Spleen (tissue), 11 donors: ENCODE measurements at regions not wholly inside any gene's neighbourhood (a gene's known extent, or its start where the extent isn't known, plus 50 kb on each side); places are given as distances from the start of the nearest gene placed in this dataset.
"Not testable (repeated sequence)": the region's sequence is repeated elsewhere in the genome, so short reads cannot be mapped to it uniquely, and the experiment has no call there.

ENCODE experiments used
- DNase-seq: peaks from one replicate; pipeline ENCODE4 v3.0.0-alpha.2; 2020
- H3K27ac ChIP-seq, 8 donors: fragments of 200-600 bp; sonication (generic) in 7 of 8; 1 replicate in 4 of 8; 2 replicates in 4 of 8; pipeline versions ENCODE4 v1.5.0 to v1.8.0; 2016 to 2021; ENCODE audit warnings: inconsistent platforms in 4 of 8, mild to moderate bottlenecking in 4 of 8, moderate library complexity in 1 of 8
- H3K27me3 ChIP-seq, 7 donors: fragments of 200-600 bp; sonication (generic) in 6 of 7; replicated peaks in 1 of 7; 1 replicate in 4 of 7; 2 replicates in 3 of 7; pipeline versions ENCODE4 v1.5.0 to v1.8.0; 2016 to 2021; ENCODE audit warnings: inconsistent platforms in 3 of 7, mild to moderate bottlenecking in 1 of 7
- H3K36me3 ChIP-seq, 6 donors: fragments of 200-600 bp; sonication (generic) in 5 of 6; 1 replicate in 4 of 6; 2 replicates in 2 of 6; pipeline versions ENCODE4 v1.5.0 to v1.8.0; 2016 to 2021; ENCODE audit warnings: inconsistent platforms in 2 of 6
- H3K4me1 ChIP-seq, 6 donors: fragments of 200-600 bp; sonication (generic) in 5 of 6; 1 replicate in 3 of 6; 2 replicates in 3 of 6; pipeline versions ENCODE4 v1.5.0 to v1.8.0; 2016 to 2021; ENCODE audit warnings: inconsistent platforms in 3 of 6
- H3K4me3 ChIP-seq, 8 donors: fragments of 200-600 bp; sonication (generic) in 7 of 8; 1 replicate in 4 of 8; 2 replicates in 4 of 8; pipeline versions ENCODE4 v1.5.0 to v1.8.0; 2016 to 2021; ENCODE audit warnings: inconsistent platforms in 4 of 8, mild to moderate bottlenecking in 4 of 8, moderate library complexity in 2 of 8
- H3K9me3 ChIP-seq, 8 donors: fragments of 200-600 bp; sonication (generic) in 7 of 8; 1 replicate in 4 of 8; 2 replicates in 4 of 8; pipeline versions ENCODE4 v1.5.0 to v1.8.0; 2016 to 2021; ENCODE audit warnings: inconsistent platforms in 4 of 8
- POLR2A ChIP-seq, 3 donors: fragments of 450-650 bp; IDR thresholded peaks; one replicate each; pipeline ENCODE4 v1.5.1; 2017; ENCODE audit warnings: antibody characterized with exemption in 3 of 3, mild to moderate bottlenecking in 1 of 3
- POLR2AphosphoS5 ChIP-seq, 3 donors: sonication (generic); formaldehyde crosslinking; IDR thresholded peaks; one replicate each; pipeline ENCODE4 v1.5.1; 2017; ENCODE audit warnings: antibody characterized with exemption in 3 of 3
- WGBS, 5 donors: extraction: QIAGEN DNeasy Blood & Tissue Kit in 3 of 5; methylation state at CpG; one replicate each; pipeline versions ENCODE4 v1.1.5 to v1.1.7; 2013 to 2018; 5-methylcytosine and 5-hydroxymethylcytosine counted together
- intact Hi-C: fragments of 100-400 bp; cut with DNase I; formaldehyde crosslinking; loops from one replicate; pipeline ENCODE4 v1.15.0; 2023; ENCODE audit warnings: low total_unique reads
- TF ChIP-seq, protein P1 (sequence below), 11 experiments: fragments of 200-600 bp in 7 of 11; fragments of 450-650 bp in 4 of 11; sonication (generic) in 4 of 11; IDR thresholded peaks in 8 of 11; conservative IDR thresholded peaks in 3 of 11; 1 replicate in 7 of 11; 2 replicates in 4 of 11; pipeline versions ENCODE4 v1.4.0 to v1.8.0; 2016 to 2021; ENCODE audit warnings: antibody characterized with exemption in 11 of 11, inconsistent platforms in 4 of 11, mild to moderate bottlenecking in 1 of 11
- donor health status: healthy with polysubstance abuse.
- donor health status: DM: no; HTN: no; CAD: no; lungs with moderate emphysema.
- donor health status: DM: no; HTN: no; CAD: no.
- donor health status: Bipolar disorder and iron deficiency.
- donor health status: healthy.
- donor health status: DM: no; HTN: no; CAD: no.
- donor health status: DM: yes; HTN: yes; CAD: no.

DNA sequence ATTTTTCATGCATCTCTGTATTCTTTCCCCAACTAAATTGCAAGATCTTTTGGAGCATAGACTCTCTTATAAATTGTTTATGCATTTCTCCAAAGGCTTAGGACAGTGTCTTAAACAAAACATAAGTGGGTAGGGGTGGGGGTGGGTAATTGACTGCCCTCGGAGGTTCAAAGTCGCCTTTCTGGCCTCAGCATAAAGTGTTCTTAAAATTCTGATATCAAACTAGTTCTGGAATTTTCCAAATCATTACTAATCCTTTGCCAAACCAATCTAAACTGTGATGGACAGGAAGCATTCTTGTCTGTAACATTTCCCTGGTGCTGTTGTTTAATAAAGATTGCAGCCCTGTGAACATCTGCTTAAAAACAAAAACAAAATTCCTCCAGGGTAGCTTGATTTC, 61.8 kb upstream of the FAT3 start:
- no peak for DNase-seq
- WGBS, 5 donors, result 68 to 84% (median 73%) methylated on average over 2 of the region's 2 CpGs
- Histone ChIP-seq H3K36me3 (no peaks in the 10 kb centered on the region), H3K4me1 (no peaks in the 10 kb centered on the region), H3K4me3 (no peak overlapping the region), H3K27ac (no peak overlapping the region), H3K9me3 (no peaks in the 10 kb centered on the region), H3K27me3 (no peaks in the 10 kb centered on the region)
- TF ChIP-seq, protein P1, sequence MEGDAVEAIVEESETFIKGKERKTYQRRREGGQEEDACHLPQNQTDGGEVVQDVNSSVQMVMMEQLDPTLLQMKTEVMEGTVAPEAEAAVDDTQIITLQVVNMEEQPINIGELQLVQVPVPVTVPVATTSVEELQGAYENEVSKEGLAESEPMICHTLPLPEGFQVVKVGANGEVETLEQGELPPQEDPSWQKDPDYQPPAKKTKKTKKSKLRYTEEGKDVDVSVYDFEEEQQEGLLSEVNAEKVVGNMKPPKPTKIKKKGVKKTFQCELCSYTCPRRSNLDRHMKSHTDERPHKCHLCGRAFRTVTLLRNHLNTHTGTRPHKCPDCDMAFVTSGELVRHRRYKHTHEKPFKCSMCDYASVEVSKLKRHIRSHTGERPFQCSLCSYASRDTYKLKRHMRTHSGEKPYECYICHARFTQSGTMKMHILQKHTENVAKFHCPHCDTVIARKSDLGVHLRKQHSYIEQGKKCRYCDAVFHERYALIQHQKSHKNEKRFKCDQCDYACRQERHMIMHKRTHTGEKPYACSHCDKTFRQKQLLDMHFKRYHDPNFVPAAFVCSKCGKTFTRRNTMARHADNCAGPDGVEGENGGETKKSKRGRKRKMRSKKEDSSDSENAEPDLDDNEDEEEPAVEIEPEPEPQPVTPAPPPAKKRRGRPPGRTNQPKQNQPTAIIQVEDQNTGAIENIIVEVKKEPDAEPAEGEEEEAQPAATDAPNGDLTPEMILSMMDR (IDR thresholded peaks at IDR 0.05 in 8 of 11, conservative IDR thresholded peaks at IDR 0.05 in 3 of 11), result no peak
- TF ChIP-seq POLR2AphosphoS5 (IDR thresholded peaks at IDR 0.05) (no peak), POLR2A (IDR thresholded peaks at IDR 0.05) (no peak)
- intact Hi-C loops, result no loop called here

DNA sequence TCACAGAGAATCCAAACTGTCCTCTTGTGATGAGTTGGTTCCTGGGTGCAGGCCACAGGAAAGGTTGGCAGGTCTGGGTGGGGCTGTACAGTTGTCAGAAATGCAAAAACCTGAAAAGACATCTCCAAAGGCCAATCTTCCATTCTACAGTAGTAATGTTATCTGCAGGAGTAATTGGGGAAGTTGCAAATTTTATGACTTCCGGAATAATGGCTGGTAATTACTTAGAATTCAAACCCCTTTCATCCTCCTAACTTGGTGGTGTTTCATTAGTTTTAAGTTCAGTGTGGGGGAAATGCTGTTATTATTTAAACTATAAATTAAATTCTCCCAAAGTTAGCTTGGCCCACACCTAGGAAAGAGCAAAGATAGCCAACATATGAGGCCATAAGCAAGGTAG, 64.7 kb upstream of the FAT3 start:
- Histone ChIP-seq H3K4me3 (no peak overlapping the region), H3K4me1 (no peaks in the 10 kb centered on the region), H3K27ac (no peak overlapping the region), H3K27me3 (no peaks in the 10 kb centered on the region), H3K9me3 (no peaks in the 10 kb centered on the region), H3K36me3 (no peaks in the 10 kb centered on the region)
- TF ChIP-seq POLR2A (IDR thresholded peaks at IDR 0.05), result no peak
- TF ChIP-seq POLR2AphosphoS5 (IDR thresholded peaks at IDR 0.05), result no peak
- TF ChIP-seq, protein P1 (IDR thresholded peaks at IDR 0.05 in 8 of 11, conservative IDR thresholded peaks at IDR 0.05 in 3 of 11), result no peak
- DNase-seq, result no peak
- 56 to 77% (median 61%) methylated on average over 1 of the region's 1 CpG for WGBS, 5 donors
- intact Hi-C loops, result no loop called here

DNA sequence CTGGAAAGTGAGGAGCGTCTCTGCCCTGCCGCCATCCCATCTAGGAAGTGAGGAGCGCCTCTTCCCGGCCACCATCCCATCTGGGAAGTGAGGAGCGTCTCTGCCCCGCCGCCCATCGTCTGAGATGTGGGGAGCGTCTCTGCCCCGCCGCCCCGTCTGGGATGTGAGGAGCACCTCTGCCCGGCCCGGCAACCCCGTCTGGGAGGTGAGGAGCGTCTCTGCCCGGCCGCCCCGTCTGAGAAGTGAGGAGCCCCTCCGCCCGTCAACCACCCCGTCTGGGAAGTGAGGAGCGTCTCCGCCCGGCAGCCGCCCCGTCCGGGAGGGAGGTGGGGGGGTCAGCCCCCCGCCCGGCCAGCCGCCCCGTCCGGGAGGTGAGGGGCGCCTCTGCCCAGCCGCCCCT, 67.2 kb upstream of the FAT3 start:
- H3K36me3 ChIP-seq, H3K27ac ChIP-seq, H3K9me3 ChIP-seq, DNase-seq, H3K4me3 ChIP-seq, intact Hi-C loops, H3K4me1 ChIP-seq, H3K27me3 ChIP-seq: not testable (repeated sequence)
- 93 to 96% (median 93%) methylated on average over 5 to 35 of the region's 35 CpGs for WGBS, 5 donors

DNA sequence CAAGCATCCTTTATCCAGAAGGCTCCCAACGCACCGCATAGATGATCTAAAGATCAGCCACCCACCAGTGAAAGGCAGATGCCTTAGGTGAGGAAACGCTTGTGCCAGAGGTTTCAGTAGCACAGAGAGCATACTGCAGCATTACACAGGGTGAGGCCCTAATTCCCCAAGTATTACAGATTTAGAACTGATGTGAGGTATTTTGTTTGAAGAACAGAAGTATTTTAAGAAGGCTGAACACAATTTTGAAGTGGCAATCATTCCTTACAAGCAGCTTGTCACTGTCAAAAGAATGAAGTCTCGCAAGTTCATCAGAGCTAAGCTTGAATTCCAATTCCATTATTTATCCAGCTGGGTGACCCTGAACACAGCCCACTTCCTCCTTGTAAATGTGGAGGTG, 70.0 kb upstream of the FAT3 start:
- Histone ChIP-seq H3K9me3 (no peaks in the 10 kb centered on the region), H3K36me3 (no peaks in the 10 kb centered on the region), H3K4me1 (no peaks in the 10 kb centered on the region), H3K27me3 (no peaks in the 10 kb centered on the region), H3K27ac (no peak overlapping the region), H3K4me3 (no peak overlapping the region)
- intact Hi-C loops, result no loop called here
- TF ChIP-seq POLR2AphosphoS5 (IDR thresholded peaks at IDR 0.05) (no peak), POLR2A (IDR thresholded peaks at IDR 0.05) (no peak)
- TF ChIP-seq, protein P1 (IDR thresholded peaks at IDR 0.05 in 8 of 11, conservative IDR thresholded peaks at IDR 0.05 in 3 of 11), result no peak
- DNase-seq, result no peak
- 78 to 80% (median 80%) methylated on average over 4 of the region's 4 CpGs for WGBS, 5 donors

DNA sequence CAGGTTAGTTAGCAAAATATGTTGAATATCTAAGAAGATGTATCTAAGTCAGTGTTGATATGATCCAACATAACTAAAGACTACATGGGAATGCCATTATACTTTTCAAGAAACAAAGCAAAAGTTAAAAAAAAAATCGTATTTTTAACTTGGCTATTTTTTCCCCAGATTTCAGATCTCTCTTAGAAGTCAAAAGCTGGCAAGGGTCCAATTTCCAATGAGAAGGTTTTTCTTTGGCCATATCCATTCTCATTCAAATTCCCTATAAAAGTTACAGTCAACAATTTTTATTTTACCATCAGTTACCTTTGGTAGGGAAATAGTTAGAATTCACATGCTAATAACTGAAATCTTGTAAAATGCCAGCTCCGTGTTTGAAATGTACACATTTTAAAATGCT, 70.5 kb upstream of the FAT3 start:
- Histone ChIP-seq H3K27me3 (no peaks in the 10 kb centered on the region), H3K4me1 (no peaks in the 10 kb centered on the region), H3K27ac (no peak overlapping the region), H3K4me3 (no peak overlapping the region), H3K9me3 (no peaks in the 10 kb centered on the region), H3K36me3 (no peaks in the 10 kb centered on the region)
- intact Hi-C loops, result no loop called here
- WGBS, 5 donors, result 71 to 84% (median 73%) methylated on average over 2 of the region's 2 CpGs
- DNase-seq, result no peak
- TF ChIP-seq, protein P1 (IDR thresholded peaks at IDR 0.05 in 8 of 11, conservative IDR thresholded peaks at IDR 0.05 in 3 of 11), result no peak
- TF ChIP-seq POLR2AphosphoS5 (IDR thresholded peaks at IDR 0.05), result no peak
- TF ChIP-seq POLR2A (IDR thresholded peaks at IDR 0.05), result no peak
